Prostate gland (tissue), 2 donors: ENCODE measurements at regions not wholly inside any gene's neighbourhood (a gene's known extent, or its start where the extent isn't known, plus 50 kb on each side); places are given as distances from the start of the nearest gene placed in this dataset.

Experiments
- POLR2AphosphoS5 ChIP-seq: sonication (generic); formaldehyde crosslinking; IDR thresholded peaks from one replicate; pipeline ENCODE4 v1.6.1; 2017; ENCODE audit warnings: antibody characterized with exemption
- TF ChIP-seq, protein P1 (sequence below), 4 experiments: fragments of 200-600 bp in 2 of 4; fragments of 450-650 bp in 2 of 4; sonication (generic) in 2 of 4; IDR thresholded peaks; 1 replicate in 3 of 4; 2 replicates in 1 of 4; pipeline ENCODE4 v1.5.1; 2016 to 2019; ENCODE audit warnings: antibody characterized with exemption in 4 of 4, mild to moderate bottlenecking in 2 of 4, moderate library complexity in 2 of 4

DNA sequence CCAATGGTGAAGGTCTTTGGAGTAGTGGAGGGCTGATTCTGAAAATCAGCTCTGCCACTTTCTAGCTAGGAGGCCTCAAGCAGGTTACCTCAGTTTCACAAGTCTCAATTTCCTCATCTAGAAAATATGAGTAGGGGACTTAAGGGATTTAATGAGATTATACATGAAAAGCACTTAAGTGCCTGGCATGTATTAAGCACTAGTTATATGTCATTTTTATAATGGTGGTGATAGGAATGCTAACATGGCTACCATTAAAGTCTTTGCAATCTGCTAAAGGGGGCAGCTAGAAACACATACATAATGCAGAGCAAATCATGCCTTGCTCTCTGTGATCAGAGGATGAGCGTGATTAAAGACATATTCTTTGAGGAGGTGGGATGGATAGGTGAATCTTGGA, 640.9 kb upstream of the ZEB2 start:
- TF ChIP-seq, protein P1, sequence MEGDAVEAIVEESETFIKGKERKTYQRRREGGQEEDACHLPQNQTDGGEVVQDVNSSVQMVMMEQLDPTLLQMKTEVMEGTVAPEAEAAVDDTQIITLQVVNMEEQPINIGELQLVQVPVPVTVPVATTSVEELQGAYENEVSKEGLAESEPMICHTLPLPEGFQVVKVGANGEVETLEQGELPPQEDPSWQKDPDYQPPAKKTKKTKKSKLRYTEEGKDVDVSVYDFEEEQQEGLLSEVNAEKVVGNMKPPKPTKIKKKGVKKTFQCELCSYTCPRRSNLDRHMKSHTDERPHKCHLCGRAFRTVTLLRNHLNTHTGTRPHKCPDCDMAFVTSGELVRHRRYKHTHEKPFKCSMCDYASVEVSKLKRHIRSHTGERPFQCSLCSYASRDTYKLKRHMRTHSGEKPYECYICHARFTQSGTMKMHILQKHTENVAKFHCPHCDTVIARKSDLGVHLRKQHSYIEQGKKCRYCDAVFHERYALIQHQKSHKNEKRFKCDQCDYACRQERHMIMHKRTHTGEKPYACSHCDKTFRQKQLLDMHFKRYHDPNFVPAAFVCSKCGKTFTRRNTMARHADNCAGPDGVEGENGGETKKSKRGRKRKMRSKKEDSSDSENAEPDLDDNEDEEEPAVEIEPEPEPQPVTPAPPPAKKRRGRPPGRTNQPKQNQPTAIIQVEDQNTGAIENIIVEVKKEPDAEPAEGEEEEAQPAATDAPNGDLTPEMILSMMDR (IDR thresholded peaks at IDR 0.05) = no peak
- TF ChIP-seq POLR2AphosphoS5 = no peak
